Fibroblast of the conjunctiva (primary cell): ENCODE measurements at regions not wholly inside any gene's neighbourhood (a gene's known extent, or its start where the extent isn't known, plus 50 kb on each side); places are given as distances from the start of the nearest gene placed in this dataset.
"Not testable (repeated sequence)": the region's sequence is repeated elsewhere in the genome, so short reads cannot be mapped to it uniquely, and the experiment has no call there.

Source experiments
- DNase-seq: peaks from one replicate; pipeline ENCODE4 v3.0.0-alpha.2; 2010; ENCODE audit warnings: low read depth

- DNase-seq: no peak
Measured at GRCh38 chr13:53276265-53276664, 247.7 kb downstream of the OLFM4 start.

- DNase-seq: no peak
Measured at GRCh38 chr13:53281677-53282076, 253.1 kb downstream of the OLFM4 start.

GRCh38 chr13:53285896-53286430 is 257.4 kb downstream of the OLFM4 start:
- DNase-seq: no peak

- DNase-seq: no peak
Measured at GRCh38 chr13:53298396-53298795, 269.8 kb downstream of the OLFM4 start.

- DNase-seq: no peak
Measured at GRCh38 chr13:53301449-53301848, 272.8 kb downstream of the OLFM4 start.

- DNase-seq: not testable (repeated sequence)
Measured at GRCh38 chr13:53305419-53305818, 276.8 kb downstream of the OLFM4 start.

GRCh38 chr13:53310786-53311185 is 282.2 kb downstream of the OLFM4 start:
- DNase-seq: no peak

GRCh38 chr13:53311561-53311960 is 282.9 kb downstream of the OLFM4 start:
- no peak for DNase-seq

GRCh38 chr13:53321296-53321801 is 292.7 kb downstream of the OLFM4 start:
- DNase-seq: no peak

- DNase-seq: no peak
Measured at GRCh38 chr13:53324656-53325055, 296.0 kb downstream of the OLFM4 start.

GRCh38 chr13:53326716-53327115 is 298.1 kb downstream of the OLFM4 start:
- DNase-seq: no peak

GRCh38 chr13:53327680-53328315 is 299.2 kb downstream of the OLFM4 start:
- DNase-seq: no peak

GRCh38 chr13:53336441-53337160 is 308.0 kb downstream of the OLFM4 start:
- no peak for DNase-seq

- no peak for DNase-seq
Measured at GRCh38 chr13:53338760-53339159, 310.1 kb downstream of the OLFM4 start.

GRCh38 chr13:53340505-53341143 is 312.0 kb downstream of the OLFM4 start:
- DNase-seq: no peak

GRCh38 chr13:53341144-53341510 is 312.5 kb downstream of the OLFM4 start:
- no peak for DNase-seq

- no peak for DNase-seq
Measured at GRCh38 chr13:53342623-53343360, 314.2 kb downstream of the OLFM4 start.

- no peak for DNase-seq
Measured at GRCh38 chr13:53343361-53343744, 314.7 kb downstream of the OLFM4 start.

GRCh38 chr13:53351021-53351420 is 322.4 kb downstream of the OLFM4 start:
- DNase-seq: no peak

GRCh38 chr13:53357582-53357981 is 329.0 kb downstream of the OLFM4 start:
- no peak for DNase-seq

GRCh38 chr13:53368948-53369347 is 340.3 kb downstream of the OLFM4 start:
- no peak for DNase-seq

- no peak for DNase-seq
Measured at GRCh38 chr13:53379485-53379884, 350.9 kb downstream of the OLFM4 start.
